ENCODE measurements at regions not wholly inside any gene's neighbourhood (a gene's known extent, or its start where the extent isn't known, plus 50 kb on each side); places are given as distances from the start of the nearest gene placed in this dataset.
"Not testable (repeated sequence)": the region's sequence is repeated elsewhere in the genome, so short reads cannot be mapped to it uniquely, and the experiment has no call there.

DNA sequence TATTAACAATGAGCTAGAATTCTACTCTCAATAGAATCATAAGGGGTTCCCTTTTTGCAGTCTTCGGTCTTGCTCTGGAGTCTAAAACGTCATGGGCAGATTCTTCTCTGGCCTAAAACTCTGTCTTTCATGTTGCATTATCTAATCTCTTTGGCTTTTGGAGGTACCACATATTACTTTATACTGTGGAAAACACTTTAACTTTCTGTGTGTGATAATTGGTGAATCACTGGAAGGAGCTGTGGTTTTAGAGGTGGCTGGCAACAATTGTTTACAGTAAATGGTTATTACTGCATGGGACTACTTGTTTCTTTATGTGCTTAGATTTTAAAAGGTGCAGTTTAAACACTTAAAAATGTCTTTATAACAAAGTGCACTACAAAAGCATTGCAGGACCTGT lies 414.3 kb downstream of the TMEM135 start:
- not testable (repeated sequence) for TF ChIP-seq CTCF, POLR2A (IDR thresholded peaks at IDR 0.05)

Data from heart left ventricle (tissue), 13 donors.